A673 (cell line): ENCODE measurements at regions not wholly inside any gene's neighbourhood (a gene's known extent, or its start where the extent isn't known, plus 50 kb on each side); places are given as distances from the start of the nearest gene placed in this dataset.

ENCODE experiments used
- EZH2 ChIP-seq: fragments of 200-600 bp; sonication (generic); IDR thresholded peaks from 2 replicates; pipeline ENCODE4 v1.6.1; 2017; ENCODE audit warnings: borderline replicate concordance, low read depth, mild to moderate bottlenecking, mixed read lengths, antibody characterized with exemption, low read length; ENCODE audit not compliant: poor library complexity, severe bottlenecking
- TF ChIP-seq, protein P1 (sequence below): fragments of 300-800, 200-600 bp; sonication (generic); conservative IDR thresholded peaks from 2 replicates; pipeline ENCODE4 v1.5.1; 2017; ENCODE audit warnings: low read depth, mild to moderate bottlenecking, antibody characterized with exemption, low read length, moderate library complexity, mixed read lengths

- TF ChIP-seq, protein P1, sequence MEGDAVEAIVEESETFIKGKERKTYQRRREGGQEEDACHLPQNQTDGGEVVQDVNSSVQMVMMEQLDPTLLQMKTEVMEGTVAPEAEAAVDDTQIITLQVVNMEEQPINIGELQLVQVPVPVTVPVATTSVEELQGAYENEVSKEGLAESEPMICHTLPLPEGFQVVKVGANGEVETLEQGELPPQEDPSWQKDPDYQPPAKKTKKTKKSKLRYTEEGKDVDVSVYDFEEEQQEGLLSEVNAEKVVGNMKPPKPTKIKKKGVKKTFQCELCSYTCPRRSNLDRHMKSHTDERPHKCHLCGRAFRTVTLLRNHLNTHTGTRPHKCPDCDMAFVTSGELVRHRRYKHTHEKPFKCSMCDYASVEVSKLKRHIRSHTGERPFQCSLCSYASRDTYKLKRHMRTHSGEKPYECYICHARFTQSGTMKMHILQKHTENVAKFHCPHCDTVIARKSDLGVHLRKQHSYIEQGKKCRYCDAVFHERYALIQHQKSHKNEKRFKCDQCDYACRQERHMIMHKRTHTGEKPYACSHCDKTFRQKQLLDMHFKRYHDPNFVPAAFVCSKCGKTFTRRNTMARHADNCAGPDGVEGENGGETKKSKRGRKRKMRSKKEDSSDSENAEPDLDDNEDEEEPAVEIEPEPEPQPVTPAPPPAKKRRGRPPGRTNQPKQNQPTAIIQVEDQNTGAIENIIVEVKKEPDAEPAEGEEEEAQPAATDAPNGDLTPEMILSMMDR, result no peak
- TF ChIP-seq EZH2, result no peak
These were observed 235.1 kb downstream of the EPHA4 start for GRCh38 chr2:221336967-221337366.
